H1 (cell line): ENCODE measurements at regions not wholly inside any gene's neighbourhood (a gene's known extent, or its start where the extent isn't known, plus 50 kb on each side); places are given as distances from the start of the nearest gene placed in this dataset.

Experiments
- POLR2AphosphoS5 ChIP-seq: IDR thresholded peaks from 2 replicates; pipeline ENCODE4 v1.6.1; 2011; ENCODE audit warnings: low read depth, low read length
- TF ChIP-seq, protein P1 (sequence below), 3 experiments: IDR thresholded peaks; 1 replicate in 2 of 3; 2 replicates in 1 of 3; pipeline versions ENCODE4 v1.5.1 to v1.6.1; 2011; ENCODE audit warnings: low read length in 3 of 3, mild to moderate bottlenecking in 3 of 3, inconsistent platforms in 2 of 3, low read depth in 1 of 3, moderate library complexity in 1 of 3; ENCODE audit not compliant: insufficient read depth in 1 of 3; ENCODE audit errors: control extremely low read depth in 1 of 3
- TF ChIP-seq, protein P2 (sequence below): IDR thresholded peaks from 2 replicates; pipeline ENCODE4 v1.6.1; 2012; ENCODE audit warnings: inconsistent platforms

DNA sequence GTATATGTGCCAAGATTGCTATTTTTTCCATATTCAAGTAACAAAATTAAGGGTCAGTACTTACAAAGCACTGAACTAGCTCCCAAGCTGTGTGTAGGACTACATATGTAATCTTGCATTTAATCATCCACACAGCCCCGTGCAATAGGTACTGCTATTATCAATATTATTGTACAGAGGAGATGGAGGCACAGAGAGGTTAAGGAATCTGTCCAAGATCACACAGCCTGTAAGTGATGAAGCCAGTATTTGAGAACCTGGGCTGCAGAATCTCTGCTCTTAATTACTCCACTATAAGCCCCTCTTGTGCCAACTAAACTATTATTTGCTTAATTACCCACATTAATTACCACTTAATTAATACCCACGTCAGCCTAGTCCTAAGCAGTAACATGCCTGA is 134.1 kb downstream of the KATNIP start (continued):
- TF ChIP-seq, protein P1, sequence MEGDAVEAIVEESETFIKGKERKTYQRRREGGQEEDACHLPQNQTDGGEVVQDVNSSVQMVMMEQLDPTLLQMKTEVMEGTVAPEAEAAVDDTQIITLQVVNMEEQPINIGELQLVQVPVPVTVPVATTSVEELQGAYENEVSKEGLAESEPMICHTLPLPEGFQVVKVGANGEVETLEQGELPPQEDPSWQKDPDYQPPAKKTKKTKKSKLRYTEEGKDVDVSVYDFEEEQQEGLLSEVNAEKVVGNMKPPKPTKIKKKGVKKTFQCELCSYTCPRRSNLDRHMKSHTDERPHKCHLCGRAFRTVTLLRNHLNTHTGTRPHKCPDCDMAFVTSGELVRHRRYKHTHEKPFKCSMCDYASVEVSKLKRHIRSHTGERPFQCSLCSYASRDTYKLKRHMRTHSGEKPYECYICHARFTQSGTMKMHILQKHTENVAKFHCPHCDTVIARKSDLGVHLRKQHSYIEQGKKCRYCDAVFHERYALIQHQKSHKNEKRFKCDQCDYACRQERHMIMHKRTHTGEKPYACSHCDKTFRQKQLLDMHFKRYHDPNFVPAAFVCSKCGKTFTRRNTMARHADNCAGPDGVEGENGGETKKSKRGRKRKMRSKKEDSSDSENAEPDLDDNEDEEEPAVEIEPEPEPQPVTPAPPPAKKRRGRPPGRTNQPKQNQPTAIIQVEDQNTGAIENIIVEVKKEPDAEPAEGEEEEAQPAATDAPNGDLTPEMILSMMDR (IDR thresholded peaks at IDR 0.05; ENCODE audit: control extremely low read depth in 1 of 3, insufficient read depth in 1 of 3, low read depth in 1 of 3, low read length in 3 of 3): no peak
- no peak for TF ChIP-seq POLR2AphosphoS5
- TF ChIP-seq, protein P2, sequence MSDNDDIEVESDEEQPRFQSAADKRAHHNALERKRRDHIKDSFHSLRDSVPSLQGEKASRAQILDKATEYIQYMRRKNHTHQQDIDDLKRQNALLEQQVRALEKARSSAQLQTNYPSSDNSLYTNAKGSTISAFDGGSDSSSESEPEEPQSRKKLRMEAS: no peak
- TF ChIP-seq, all 59 proteins: peak for 0
